ENCODE measurements at regions not wholly inside any gene's neighbourhood (a gene's known extent, or its start where the extent isn't known, plus 50 kb on each side); places are given as distances from the start of the nearest gene placed in this dataset.
"Not testable (repeated sequence)": the region's sequence is repeated elsewhere in the genome, so short reads cannot be mapped to it uniquely, and the experiment has no call there.

DNA sequence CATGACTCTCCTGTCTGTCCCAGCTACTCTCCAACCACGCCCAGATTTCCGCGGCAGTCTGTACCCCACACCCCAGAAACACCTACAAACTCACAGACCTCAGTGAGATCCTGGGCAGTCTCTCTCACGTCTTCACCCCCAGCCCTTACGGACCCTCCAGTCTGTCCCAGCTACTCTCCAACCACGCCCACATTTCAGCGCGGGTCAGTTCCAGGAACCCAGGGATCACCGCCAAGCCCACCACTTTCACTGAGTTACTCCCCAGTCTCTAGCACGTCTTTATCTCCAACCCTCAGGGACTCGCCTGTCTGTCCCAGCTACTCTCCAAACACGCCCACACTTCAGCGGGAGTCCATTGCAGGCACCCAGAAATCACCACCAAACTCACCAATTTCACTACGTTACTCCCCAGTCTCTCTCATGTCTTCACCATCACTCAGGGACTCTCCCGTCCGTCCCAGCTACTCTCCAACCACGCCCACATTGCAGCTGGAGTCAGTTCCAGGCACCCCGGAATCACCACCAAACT lies 528.2 kb downstream of the CWH43 start:
- in situ Hi-C loops (cut with MboI) = loop anchor here (5.0 to 10.0 kb wide), 2 partner anchors 61 to 197 kb away; no protein-coding TSS in a partner anchor
- FAIRE-seq = not testable (repeated sequence)
- peak overlapping the region; percentile 20 for H3K4me2 ChIP-seq (ENCODE audit: insufficient read depth, low read length)
- TF ChIP-seq GATAD2A (IDR thresholded peaks at IDR 0.05) (peak; percentile 92), STAT5A (IDR thresholded peaks at IDR 0.05; ENCODE audit: borderline replicate concordance, low read length) (peak; percentile 45; the same call in 1 of the 2 replicates), CC2D1A (IDR thresholded peaks at IDR 0.05) (peak; percentile 72; the same call in 1 of the 2 replicates), DPF2 (IDR thresholded peaks at IDR 0.05) (peak; percentile 80), TAL1 (IDR thresholded peaks at IDR 0.05) (peak; percentile 59), PHB2 (IDR thresholded peaks at IDR 0.05; ENCODE audit: low read depth) (peak; percentile 49; the same call in 1 of the 2 replicates), MIER1 (IDR thresholded peaks at IDR 0.05; ENCODE audit: low read depth) (peak; percentile 75; the same call in 1 of the 2 replicates), MCM7 (IDR thresholded peaks at IDR 0.05) (peak in 1 of 2 experiments; percentile 75; a peak in 1 of 4 replicates), SAP30 (IDR thresholded peaks at IDR 0.05; ENCODE audit: borderline replicate concordance, insufficient read depth, low read depth, low read length, poor library complexity, severe bottlenecking) (peak; percentile 45), ARID1B (IDR thresholded peaks at IDR 0.05) (peak; percentile 78), POLR2B (IDR thresholded peaks at IDR 0.05; ENCODE audit: low read depth, partially characterized antibody) (peak; percentile 22), DMBX1 (CRISPR knock-in tag; IDR thresholded peaks at IDR 0.05; ENCODE audit: borderline replicate concordance) (peak; percentile 67; the same call in 1 of the 2 replicates), KLF13 (tag; IDR thresholded peaks at IDR 0.05; ENCODE audit: borderline replicate concordance, low read depth) (peak; percentile 97), JUNB (CRISPR knock-in tag; conservative IDR thresholded peaks at IDR 0.05) (0 out of 2 replicates have a peak, but pooled peaks have one; percentile 10), LARP7 (IDR thresholded peaks at IDR 0.05) (peak; percentile 98)
- TF ChIP-seq, protein P1, sequence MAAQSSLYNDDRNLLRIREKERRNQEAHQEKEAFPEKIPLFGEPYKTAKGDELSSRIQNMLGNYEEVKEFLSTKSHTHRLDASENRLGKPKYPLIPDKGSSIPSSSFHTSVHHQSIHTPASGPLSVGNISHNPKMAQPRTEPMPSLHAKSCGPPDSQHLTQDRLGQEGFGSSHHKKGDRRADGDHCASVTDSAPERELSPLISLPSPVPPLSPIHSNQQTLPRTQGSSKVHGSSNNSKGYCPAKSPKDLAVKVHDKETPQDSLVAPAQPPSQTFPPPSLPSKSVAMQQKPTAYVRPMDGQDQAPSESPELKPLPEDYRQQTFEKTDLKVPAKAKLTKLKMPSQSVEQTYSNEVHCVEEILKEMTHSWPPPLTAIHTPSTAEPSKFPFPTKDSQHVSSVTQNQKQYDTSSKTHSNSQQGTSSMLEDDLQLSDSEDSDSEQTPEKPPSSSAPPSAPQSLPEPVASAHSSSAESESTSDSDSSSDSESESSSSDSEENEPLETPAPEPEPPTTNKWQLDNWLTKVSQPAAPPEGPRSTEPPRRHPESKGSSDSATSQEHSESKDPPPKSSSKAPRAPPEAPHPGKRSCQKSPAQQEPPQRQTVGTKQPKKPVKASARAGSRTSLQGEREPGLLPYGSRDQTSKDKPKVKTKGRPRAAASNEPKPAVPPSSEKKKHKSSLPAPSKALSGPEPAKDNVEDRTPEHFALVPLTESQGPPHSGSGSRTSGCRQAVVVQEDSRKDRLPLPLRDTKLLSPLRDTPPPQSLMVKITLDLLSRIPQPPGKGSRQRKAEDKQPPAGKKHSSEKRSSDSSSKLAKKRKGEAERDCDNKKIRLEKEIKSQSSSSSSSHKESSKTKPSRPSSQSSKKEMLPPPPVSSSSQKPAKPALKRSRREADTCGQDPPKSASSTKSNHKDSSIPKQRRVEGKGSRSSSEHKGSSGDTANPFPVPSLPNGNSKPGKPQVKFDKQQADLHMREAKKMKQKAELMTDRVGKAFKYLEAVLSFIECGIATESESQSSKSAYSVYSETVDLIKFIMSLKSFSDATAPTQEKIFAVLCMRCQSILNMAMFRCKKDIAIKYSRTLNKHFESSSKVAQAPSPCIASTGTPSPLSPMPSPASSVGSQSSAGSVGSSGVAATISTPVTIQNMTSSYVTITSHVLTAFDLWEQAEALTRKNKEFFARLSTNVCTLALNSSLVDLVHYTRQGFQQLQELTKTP (IDR thresholded peaks at IDR 0.05; ENCODE audit: low read depth in 1 of 2, partially characterized antibody in 2 of 2) = peak in 1 of 2 experiments; percentile 29
- TF ChIP-seq, protein P2, sequence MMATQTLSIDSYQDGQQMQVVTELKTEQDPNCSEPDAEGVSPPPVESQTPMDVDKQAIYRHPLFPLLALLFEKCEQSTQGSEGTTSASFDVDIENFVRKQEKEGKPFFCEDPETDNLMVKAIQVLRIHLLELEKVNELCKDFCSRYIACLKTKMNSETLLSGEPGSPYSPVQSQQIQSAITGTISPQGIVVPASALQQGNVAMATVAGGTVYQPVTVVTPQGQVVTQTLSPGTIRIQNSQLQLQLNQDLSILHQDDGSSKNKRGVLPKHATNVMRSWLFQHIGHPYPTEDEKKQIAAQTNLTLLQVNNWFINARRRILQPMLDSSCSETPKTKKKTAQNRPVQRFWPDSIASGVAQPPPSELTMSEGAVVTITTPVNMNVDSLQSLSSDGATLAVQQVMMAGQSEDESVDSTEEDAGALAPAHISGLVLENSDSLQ (IDR thresholded peaks at IDR 0.05) = peak; percentile 91
- TF ChIP-seq, protein P3, sequence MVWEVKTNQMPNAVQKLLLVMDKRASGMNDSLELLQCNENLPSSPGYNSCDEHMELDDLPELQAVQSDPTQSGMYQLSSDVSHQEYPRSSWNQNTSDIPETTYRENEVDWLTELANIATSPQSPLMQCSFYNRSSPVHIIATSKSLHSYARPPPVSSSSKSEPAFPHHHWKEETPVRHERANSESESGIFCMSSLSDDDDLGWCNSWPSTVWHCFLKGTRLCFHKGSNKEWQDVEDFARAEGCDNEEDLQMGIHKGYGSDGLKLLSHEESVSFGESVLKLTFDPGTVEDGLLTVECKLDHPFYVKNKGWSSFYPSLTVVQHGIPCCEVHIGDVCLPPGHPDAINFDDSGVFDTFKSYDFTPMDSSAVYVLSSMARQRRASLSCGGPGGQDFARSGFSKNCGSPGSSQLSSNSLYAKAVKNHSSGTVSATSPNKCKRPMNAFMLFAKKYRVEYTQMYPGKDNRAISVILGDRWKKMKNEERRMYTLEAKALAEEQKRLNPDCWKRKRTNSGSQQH (CRISPR knock-in tag; IDR thresholded peaks at IDR 0.05) = peak; percentile 61; the same call in 1 of the 2 replicates

More for the DNA sequence above, 528.2 kb downstream of the CWH43 start:
- CTCF ChIA-PET (ENCODE audit: low intra/inter-chr PET ratio); H3K36me3 ChIP-seq (ENCODE audit: control insufficient read depth, insufficient read depth, low read length); H3K9me1 ChIP-seq (ENCODE audit: control insufficient read depth, insufficient read depth, low read length); POLR2A ChIA-PET; H3K27ac ChIP-seq (ENCODE audit: extremely low read depth, low read depth, low read length); H3K79me2 ChIP-seq (ENCODE audit: control insufficient read depth, insufficient read depth, low read length); intact Hi-C loops (cut with micrococcal nuclease); ATAC-seq; BruUV-seq (replicated peaks); H2AFZ ChIP-seq (ENCODE audit: low read depth, low read length); H4K20me1 ChIP-seq (replicated peaks; ENCODE audit: control insufficient read depth, insufficient read depth, low read length); H3K9me3 ChIP-seq (replicated peaks; ENCODE audit: control insufficient read depth, insufficient read depth, low read depth, low read length): not testable (repeated sequence)
- Histone ChIP-seq H3K27me3 (ENCODE audit: control insufficient read depth in 2 of 2, insufficient read depth in 2 of 2, low read length in 2 of 2) (peaks cover 0 to 16% of the 10 kb centered on the region in 2 experiments; a peak in 1 of 5 replicates), H3K4me3 (0 out of 2 replicates have a peak overlapping the region, but pooled peaks have one; percentile 15), H3K4me1 (replicated peaks in 1 of 2; ENCODE audit: control insufficient read depth in 2 of 2, insufficient read depth in 2 of 2, low read length in 2 of 2) (peaks cover 0 to 10% of the 10 kb centered on the region in 2 experiments; a peak in 2 of 5 replicates), H3K9ac (ENCODE audit: insufficient read depth in 1 of 2, low read depth in 2 of 2, low read length in 2 of 2) (peak overlapping the region in 1 of 2 experiments; percentile 32; a peak in 1 of 4 replicates)
- 1% methylated on average over 15 of the region's 18 CpGs for WGBS (ENCODE audit: insufficient coverage, low coverage, missing lambda C conversion rate)
- peak in 1 of 4 experiments; percentile 62 for DNase-seq (ENCODE audit: extremely low read depth in 1 of 4, low spot score in 3 of 4)

Data from K562 (cell line).